BLaER1 treated with 17β-estradiol and CSF1 and Interleukin-3, amounts not matched to agents 10 nM and 100 nM (cell line): ENCODE measurements at regions not wholly inside any gene's neighbourhood (a gene's known extent, or its start where the extent isn't known, plus 50 kb on each side); places are given as distances from the start of the nearest gene placed in this dataset.

ENCODE experiments used
- H3K27ac ChIP-seq, 11 experiments: shearing (Covaris generic); formaldehyde crosslinking; 2 replicates each; pipeline ENCODE4 v1.8.1; 2022
- H3K27me3 ChIP-seq, 11 experiments: shearing (Covaris generic); formaldehyde crosslinking; 2 replicates each; pipeline ENCODE4 v1.8.1; 2022
- H3K36me3 ChIP-seq, 11 experiments: shearing (Covaris generic); formaldehyde crosslinking; 2 replicates each; pipeline ENCODE4 v1.8.1; 2022
- H3K4me1 ChIP-seq, 10 experiments: shearing (Covaris generic); formaldehyde crosslinking; 2 replicates each; pipeline ENCODE4 v1.8.1; 2022
- H3K4me2 ChIP-seq, 11 experiments: shearing (Covaris generic); formaldehyde crosslinking; 2 replicates each; pipeline ENCODE4 v1.8.1; 2022
- H3K4me3 ChIP-seq, 10 experiments: shearing (Covaris generic); formaldehyde crosslinking; 2 replicates each; pipeline ENCODE4 v1.8.1; 2022
- H3K9ac ChIP-seq, 11 experiments: shearing (Covaris generic); formaldehyde crosslinking; 2 replicates each; pipeline ENCODE4 v1.8.1; 2022
- H3K9me3 ChIP-seq, 11 experiments: shearing (Covaris generic); formaldehyde crosslinking; replicated peaks in 1 of 11; 2 replicates each; pipeline ENCODE4 v1.8.1; 2022
- H4K20me1 ChIP-seq, 11 experiments: shearing (Covaris generic); formaldehyde crosslinking; 2 replicates each; pipeline ENCODE4 v1.8.1; 2022
- Cebpa-rat ChIP-seq, 11 experiments: shearing (Covaris generic); IDR thresholded peaks; 2 replicates each; pipeline ENCODE4 v1.8.1; 2022

DNA sequence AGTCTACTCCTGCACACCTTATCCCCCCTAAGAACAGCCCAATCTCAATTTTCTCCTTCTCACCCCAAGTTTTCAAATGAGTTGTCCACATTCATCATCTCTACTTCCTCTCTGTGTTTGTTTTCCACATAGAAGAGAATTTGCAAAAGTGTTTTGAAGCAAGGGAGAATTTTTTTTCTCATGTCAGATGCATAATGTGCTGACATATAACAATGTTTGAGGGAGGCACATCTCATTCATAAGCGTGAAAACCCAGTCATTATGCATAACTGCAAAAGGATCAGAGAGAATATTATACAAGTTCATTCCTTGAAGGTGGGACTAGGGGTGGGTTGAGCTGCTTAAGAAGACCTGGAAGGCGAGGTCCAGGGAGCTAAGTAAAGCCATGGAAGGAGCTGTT, 80.8 kb upstream of the SLC1A4 start:
- TF ChIP-seq Cebpa-rat (IDR thresholded peaks at IDR 0.05), result no peak
- H4K20me1 ChIP-seq, result no peaks in the 10 kb centered on the region

DNA sequence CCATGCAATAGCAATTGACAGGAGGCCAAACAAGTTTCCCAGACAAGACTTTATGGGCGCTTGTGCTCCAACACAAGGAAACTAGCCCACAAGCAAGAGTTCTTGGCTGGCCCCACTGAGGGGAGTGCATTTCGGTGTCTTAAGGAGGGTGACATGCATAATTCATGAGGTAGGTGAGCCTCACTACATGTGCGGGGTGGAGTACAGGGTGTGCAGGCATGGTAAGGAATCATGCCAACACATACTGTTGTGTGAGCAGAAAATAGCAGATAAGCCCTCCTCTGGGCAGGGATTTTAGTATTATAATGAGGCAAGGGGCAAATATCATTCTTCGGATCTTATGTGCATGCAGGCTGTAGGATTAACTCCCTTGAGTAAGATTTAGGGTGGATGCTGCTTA, 78.7 kb upstream of the SLC1A4 start:
- Histone ChIP-seq H3K9ac (no peak overlapping the region), H3K27me3 (no peaks in the 10 kb centered on the region), H3K27ac (no peak overlapping the region), H3K4me3 (no peak overlapping the region), H3K4me1 (peaks cover 8 to 27% (median 24%) of the 10 kb centered on the region in 10 experiments), H3K36me3 (no peaks in the 10 kb centered on the region), H3K4me2 (no peak overlapping the region), H3K9me3 (no peaks in the 10 kb centered on the region), H4K20me1 (no peaks in the 10 kb centered on the region)
- TF ChIP-seq Cebpa-rat (IDR thresholded peaks at IDR 0.05), result no peak

More for the DNA sequence above, 80.8 kb upstream of the SLC1A4 start:
- H3K4me3 ChIP-seq, result no peak overlapping the region
- H3K36me3 ChIP-seq, result no peaks in the 10 kb centered on the region
- H3K4me1 ChIP-seq, result peaks cover 16 to 37% (median 22%) of the 10 kb centered on the region in 10 experiments
- H3K27me3 ChIP-seq, result no peaks in the 10 kb centered on the region
- no peaks in the 10 kb centered on the region for H3K9me3 ChIP-seq
- no peak overlapping the region for H3K9ac ChIP-seq
- H3K27ac ChIP-seq, result no peak overlapping the region
- H3K4me2 ChIP-seq, result no peak overlapping the region

DNA sequence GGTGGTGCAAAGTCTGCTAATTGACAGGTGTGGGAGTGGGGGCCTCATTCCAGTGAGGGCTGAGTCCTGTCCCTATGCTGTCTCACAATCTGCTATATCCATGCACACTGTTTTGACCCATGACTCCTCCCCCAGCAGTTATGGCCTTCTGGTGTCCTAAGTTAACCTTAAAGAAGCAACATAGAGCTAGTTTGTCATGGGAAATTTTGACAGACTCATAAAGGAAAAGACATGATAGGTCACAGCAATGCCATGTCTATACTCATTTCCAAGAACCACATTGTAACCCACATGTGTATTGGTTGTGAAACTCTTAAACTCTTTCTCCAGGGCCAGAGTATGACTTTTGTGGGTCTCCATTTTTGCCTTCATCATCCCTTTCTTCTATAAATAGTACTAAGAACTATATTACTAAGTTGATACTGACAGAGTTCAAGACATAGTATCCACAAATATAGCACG, 78.2 kb upstream of the SLC1A4 start:
- Histone ChIP-seq H3K9me3 (no peaks in the 10 kb centered on the region), H3K4me1 (peaks cover 5 to 32% (median 26%) of the 10 kb centered on the region in 10 experiments; a peak in 17 of 20 replicates), H3K27ac (no peak overlapping the region), H3K9ac (no peak overlapping the region), H3K4me2 (no peak overlapping the region), H4K20me1 (no peaks in the 10 kb centered on the region), H3K27me3 (no peaks in the 10 kb centered on the region), H3K36me3 (no peaks in the 10 kb centered on the region), H3K4me3 (no peak overlapping the region)
- TF ChIP-seq Cebpa-rat (IDR thresholded peaks at IDR 0.05), result no peak

DNA sequence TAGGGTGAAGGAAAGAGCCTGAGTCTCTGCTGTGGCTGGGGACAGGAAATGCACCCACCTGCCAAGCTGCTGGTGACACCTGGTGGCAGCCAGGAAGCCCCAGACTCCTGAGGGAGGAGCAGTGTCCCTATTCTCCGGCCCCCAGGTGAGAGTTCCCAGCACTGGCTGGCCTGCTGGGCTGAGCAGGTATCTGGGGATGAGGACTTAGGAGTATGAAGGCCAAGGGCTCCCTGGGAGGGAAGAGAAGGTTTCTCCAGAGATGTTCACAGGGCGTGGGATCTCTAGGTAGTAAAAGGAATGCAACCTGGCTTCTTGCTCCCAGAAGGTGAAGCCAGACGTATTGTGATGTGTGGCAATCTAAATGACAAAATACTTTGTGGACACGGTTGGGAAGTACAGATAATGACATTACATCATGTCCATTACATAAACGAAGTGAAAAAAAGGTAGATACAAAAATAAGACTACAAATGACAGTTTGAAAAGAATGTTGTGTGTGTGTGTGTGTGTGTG, 75.8 kb upstream of the SLC1A4 start:
- no peaks in the 10 kb centered on the region for H3K36me3 ChIP-seq
- H3K27me3 ChIP-seq, result no peaks in the 10 kb centered on the region
- H4K20me1 ChIP-seq, result no peaks in the 10 kb centered on the region
- H3K27ac ChIP-seq, result 0 out of 22 replicates have a peak overlapping the region, but pooled peaks of 1 of the 11 experiments have one; percentile 65
- peaks cover 4 to 54% (median 39%) of the 10 kb centered on the region in 10 experiments; a peak in 19 of 20 replicates for H3K4me1 ChIP-seq
- peaks cover 0 to 3% (median 0%) of the 10 kb centered on the region in 11 experiments; a peak in 7 of 22 replicates for H3K9me3 ChIP-seq
- no peak overlapping the region for H3K9ac ChIP-seq
- peak overlapping the region in 7 of 11 experiments; percentile 2 to 67 (median 32); a peak in 9 of 22 replicates for H3K4me2 ChIP-seq
- H3K4me3 ChIP-seq, result no peak overlapping the region
- no peak for TF ChIP-seq Cebpa-rat (IDR thresholded peaks at IDR 0.05)

DNA sequence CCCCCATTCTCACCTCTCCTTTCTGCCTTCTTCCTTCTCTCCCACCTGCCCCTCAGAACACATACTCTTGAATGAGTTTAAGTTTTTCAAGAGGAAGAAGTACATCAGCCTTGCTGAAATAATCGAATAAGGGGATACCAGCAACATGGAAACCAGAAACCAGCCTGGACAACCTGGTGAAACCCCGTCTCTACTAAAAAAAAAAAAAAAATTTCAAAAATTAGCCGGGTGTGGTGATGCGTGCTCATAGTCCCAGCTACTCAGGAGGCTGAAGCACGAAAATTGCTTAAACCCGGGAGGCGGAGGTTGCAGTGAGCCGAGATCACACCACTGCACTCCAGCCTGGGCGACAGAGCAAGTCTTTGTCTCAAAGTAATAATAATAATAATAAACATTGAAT, 75.0 kb upstream of the SLC1A4 start:
- Histone ChIP-seq H3K27ac (peak overlapping the region in 3 of 11 experiments; percentile 52 to 65 (median 56); a peak in 5 of 22 replicates), H3K27me3 (no peaks in the 10 kb centered on the region), H3K4me3 (no peak overlapping the region), H3K9ac (peak overlapping the region in 1 of 11 experiments; percentile 1; a peak in 1 of 22 replicates), H3K36me3 (no peaks in the 10 kb centered on the region), H3K9me3 (peaks cover 0 to 11% (median 0%) of the 10 kb centered on the region in 11 experiments; a peak in 10 of 22 replicates), H4K20me1 (no peaks in the 10 kb centered on the region), H3K4me2 (peak overlapping the region in 9 of 11 experiments; percentile 41 to 72 (median 53); a peak in 15 of 22 replicates), H3K4me1 (peaks cover 10 to 60% (median 46%) of the 10 kb centered on the region in 10 experiments; a peak in 19 of 20 replicates)
- TF ChIP-seq Cebpa-rat (IDR thresholded peaks at IDR 0.05), result no peak

DNA sequence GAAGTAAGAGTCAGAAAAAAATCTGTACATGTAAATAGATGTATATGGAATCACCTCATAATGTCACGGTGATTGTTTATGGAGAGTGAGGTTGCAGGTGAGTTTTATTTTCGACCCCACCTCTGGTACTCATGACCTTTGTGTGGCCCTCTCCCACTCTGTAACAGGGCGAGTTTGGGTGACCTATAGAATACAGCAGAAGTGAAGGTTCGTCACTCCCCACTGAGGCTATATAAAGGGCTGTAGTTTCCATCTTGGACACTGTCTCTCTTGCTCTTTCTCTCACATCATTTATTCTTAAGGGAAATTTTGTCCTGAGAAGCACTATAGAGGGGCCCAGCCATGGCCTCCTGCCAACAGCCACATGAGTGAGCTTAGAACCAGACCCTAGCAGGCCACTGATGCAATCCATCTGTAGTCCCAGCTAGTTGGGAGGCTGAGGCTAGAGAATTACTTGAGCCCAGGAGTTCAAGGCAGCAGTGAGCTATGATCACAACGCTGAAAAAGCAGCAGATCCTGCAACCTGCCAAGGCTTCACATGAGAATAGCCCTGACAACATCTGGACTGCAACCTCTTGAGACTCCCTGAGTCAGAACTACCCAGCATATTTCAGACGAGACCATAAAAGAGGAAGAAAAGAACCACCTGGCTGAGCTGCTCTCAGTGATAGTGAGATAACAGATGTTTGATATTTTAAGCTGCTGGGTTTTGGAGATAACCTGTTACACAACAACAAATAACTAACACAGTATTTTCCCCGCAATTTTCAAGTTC, 74.3 kb upstream of the SLC1A4 start:
- no peaks in the 10 kb centered on the region for H4K20me1 ChIP-seq
- peak overlapping the region in 10 of 11 experiments; percentile 21 to 72 (median 52); a peak in 19 of 22 replicates for H3K4me2 ChIP-seq
- no peaks in the 10 kb centered on the region for H3K27me3 ChIP-seq
- no peaks in the 10 kb centered on the region for H3K36me3 ChIP-seq
- peak overlapping the region in 2 of 11 experiments; percentile 25 to 42; a peak in 3 of 22 replicates for H3K9ac ChIP-seq
- peaks cover 0 to 15% (median 0%) of the 10 kb centered on the region in 11 experiments; a peak in 10 of 22 replicates for H3K9me3 ChIP-seq
- no peak overlapping the region for H3K4me3 ChIP-seq
- peak overlapping the region in 4 of 11 experiments; percentile 37 to 65 (median 54); a peak in 8 of 22 replicates for H3K27ac ChIP-seq
- no peak for TF ChIP-seq Cebpa-rat (IDR thresholded peaks at IDR 0.05)
- peaks cover 10 to 60% (median 47%) of the 10 kb centered on the region in 10 experiments; a peak in 19 of 20 replicates for H3K4me1 ChIP-seq

DNA sequence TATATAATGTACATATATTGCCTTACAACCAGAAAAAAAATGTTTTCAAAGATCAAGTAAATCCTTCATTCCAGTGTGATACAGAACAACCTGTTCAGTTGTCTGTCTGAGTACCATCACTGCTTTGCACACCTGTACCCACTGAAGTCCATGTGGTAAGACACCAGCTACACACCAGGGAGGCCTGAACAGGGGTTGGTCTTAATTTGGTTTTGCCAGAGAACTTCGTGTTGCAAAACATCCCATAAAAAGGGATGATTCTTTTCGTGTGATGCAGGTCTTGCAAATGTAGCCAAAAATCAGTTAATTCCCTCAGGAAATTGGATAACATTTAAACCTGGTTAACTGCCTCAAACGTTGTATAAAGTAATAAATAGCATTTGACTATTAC, 73.7 kb upstream of the SLC1A4 start:
- Histone ChIP-seq H4K20me1 (no peaks in the 10 kb centered on the region), H3K4me2 (peak overlapping the region in 8 of 11 experiments; percentile 31 to 72 (median 58); a peak in 15 of 22 replicates), H3K27me3 (no peaks in the 10 kb centered on the region), H3K4me1 (peaks cover 10 to 60% (median 47%) of the 10 kb centered on the region in 10 experiments; a peak in 19 of 20 replicates), H3K9me3 (peaks cover 0 to 15% (median 0%) of the 10 kb centered on the region in 11 experiments; a peak in 10 of 22 replicates), H3K9ac (peak overlapping the region in 2 of 11 experiments; percentile 25 to 29; a peak in 1 of 22 replicates), H3K4me3 (no peak overlapping the region), H3K36me3 (no peaks in the 10 kb centered on the region), H3K27ac (peak overlapping the region in 1 of 11 experiments; percentile 50; a peak in 2 of 22 replicates)
- no peak for TF ChIP-seq Cebpa-rat (IDR thresholded peaks at IDR 0.05)

DNA sequence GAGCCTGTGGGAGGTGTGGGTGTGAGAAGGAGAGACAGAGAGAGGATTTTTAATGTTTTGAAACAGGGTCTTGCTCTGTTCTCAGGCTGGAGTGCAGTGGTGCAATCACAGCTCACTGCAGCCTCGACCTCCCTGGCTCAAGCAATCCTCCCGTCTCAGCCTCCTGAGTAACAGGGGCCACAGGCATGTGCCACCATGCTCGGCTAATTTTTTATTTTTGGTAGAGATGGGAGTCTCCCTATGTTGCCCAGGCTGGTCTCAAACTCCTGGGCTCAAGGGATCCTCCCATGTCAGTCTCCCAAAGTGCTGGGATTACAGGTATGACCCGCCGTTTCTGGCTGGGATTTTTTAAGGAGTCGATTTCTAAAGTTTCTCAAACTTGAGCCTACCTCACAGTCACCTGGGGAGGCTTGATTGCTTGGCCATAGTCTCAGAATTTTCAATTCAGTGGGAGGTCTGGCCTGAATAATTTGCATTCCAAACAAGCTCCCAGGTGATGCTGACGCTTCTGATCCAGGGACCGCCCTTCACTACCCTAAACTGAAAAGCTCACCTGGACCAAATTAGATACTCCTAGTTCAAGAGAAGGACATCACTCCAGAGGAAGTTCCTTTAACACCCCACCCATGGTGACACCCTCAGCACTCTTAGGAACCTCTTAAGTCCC, 70.8 kb upstream of the SLC1A4 start:
- Histone ChIP-seq H3K4me2 (peak overlapping the region; percentile 54 to 77 (median 75)), H3K9ac (peak overlapping the region in 7 of 11 experiments; percentile 47 to 76 (median 70); a peak in 12 of 22 replicates), H3K36me3 (no peaks in the 10 kb centered on the region), H3K9me3 (peaks cover 0 to 15% (median 0%) of the 10 kb centered on the region in 11 experiments; a peak in 10 of 22 replicates), H3K4me1 (peaks cover 10 to 61% (median 42%) of the 10 kb centered on the region in 10 experiments; a peak in 19 of 20 replicates), H3K27me3 (no peaks in the 10 kb centered on the region), H4K20me1 (no peaks in the 10 kb centered on the region), H3K4me3 (peak overlapping the region; percentile 38 to 67 (median 54); a peak in 17 of 20 replicates), H3K27ac (peak overlapping the region in 9 of 11 experiments; percentile 52 to 75 (median 70); a peak in 18 of 22 replicates)
- no peak for TF ChIP-seq Cebpa-rat (IDR thresholded peaks at IDR 0.05)
